ENCODE measurements at regions not wholly inside any gene's neighbourhood (a gene's known extent, or its start where the extent isn't known, plus 50 kb on each side); places are given as distances from the start of the nearest gene placed in this dataset.

- Histone ChIP-seq H3K4me3 (replicated peaks; ENCODE audit: insufficient read depth, low read length) (no peak overlapping the region), H3K27me3 (ENCODE audit: insufficient read depth, poor library complexity, severe bottlenecking) (no peaks in the 10 kb centered on the region), H3K27ac (replicated peaks) (no peak overlapping the region)
- no peak for DNase-seq (ENCODE audit: low read depth in 1 of 2, low spot score in 1 of 2)
- TF ChIP-seq GABPA (IDR thresholded peaks at IDR 0.05; ENCODE audit: low read depth) (no peak), CTCF (IDR thresholded peaks at IDR 0.05; ENCODE audit: insufficient read depth, low read length) (no peak), SPI1 (IDR thresholded peaks at IDR 0.05; ENCODE audit: borderline replicate concordance, low read depth) (no peak), POLR2AphosphoS5 (IDR thresholded peaks at IDR 0.05; ENCODE audit: low read depth) (no peak), REST (IDR thresholded peaks at IDR 0.05; ENCODE audit: insufficient replicate concordance, low read depth) (no peak)
Measured at GRCh38 chrX:7420717-7421116, 272.8 kb upstream of the PUDP start.

- no peak for DNase-seq (ENCODE audit: low read depth in 1 of 2, low spot score in 1 of 2)
- H3K4me3 ChIP-seq (replicated peaks; ENCODE audit: insufficient read depth, low read length) = no peak overlapping the region
- H3K27ac ChIP-seq (replicated peaks) = no peak overlapping the region
- TF ChIP-seq GABPA (IDR thresholded peaks at IDR 0.05; ENCODE audit: low read depth) (no peak), REST (IDR thresholded peaks at IDR 0.05; ENCODE audit: insufficient replicate concordance, low read depth) (no peak), POLR2AphosphoS5 (IDR thresholded peaks at IDR 0.05; ENCODE audit: low read depth) (no peak), CTCF (IDR thresholded peaks at IDR 0.05; ENCODE audit: insufficient read depth, low read length) (no peak), SPI1 (IDR thresholded peaks at IDR 0.05; ENCODE audit: borderline replicate concordance, low read depth) (no peak)
- H3K27me3 ChIP-seq (ENCODE audit: insufficient read depth, poor library complexity, severe bottlenecking) = no peaks in the 10 kb centered on the region
Measured at GRCh38 chrX:7414753-7415152, 266.8 kb upstream of the PUDP start.

GRCh38 chrX:7412840-7413239, 264.9 kb upstream of the PUDP start:
- no peak for DNase-seq (ENCODE audit: low read depth in 1 of 2, low spot score in 1 of 2)
- TF ChIP-seq SPI1 (IDR thresholded peaks at IDR 0.05; ENCODE audit: borderline replicate concordance, low read depth) = no peak
- TF ChIP-seq POLR2AphosphoS5 (IDR thresholded peaks at IDR 0.05; ENCODE audit: low read depth) = no peak
- no peak for TF ChIP-seq CTCF (IDR thresholded peaks at IDR 0.05; ENCODE audit: insufficient read depth, low read length)
- no peak for TF ChIP-seq GABPA (IDR thresholded peaks at IDR 0.05; ENCODE audit: low read depth)
- TF ChIP-seq REST (IDR thresholded peaks at IDR 0.05; ENCODE audit: insufficient replicate concordance, low read depth) = no peak
- H3K27me3 ChIP-seq (ENCODE audit: insufficient read depth, poor library complexity, severe bottlenecking) = no peaks in the 10 kb centered on the region
- no peak overlapping the region for H3K4me3 ChIP-seq (replicated peaks; ENCODE audit: insufficient read depth, low read length)
- no peak overlapping the region for H3K27ac ChIP-seq (replicated peaks)
